ENCODE measurements at regions not wholly inside any gene's neighbourhood (a gene's known extent, or its start where the extent isn't known, plus 50 kb on each side); places are given as distances from the start of the nearest gene placed in this dataset.

GRCh38 chr9:91477106-91477505, 53.5 kb upstream of the NFIL3 start:
- no peak overlapping the region for H3K27ac ChIP-seq
- no peak overlapping the region for H3K4me3 ChIP-seq (ENCODE audit: low read depth in 1 of 2, low read length in 1 of 2)
- TF ChIP-seq CTCF (IDR thresholded peaks at IDR 0.05): no peak
- H3K4me1 ChIP-seq (ENCODE audit: control insufficient read depth in 1 of 2, insufficient read depth in 1 of 2, low read depth in 1 of 2, low read length in 1 of 2): no peaks in the 10 kb centered on the region
- H3K9me3 ChIP-seq: no peaks in the 10 kb centered on the region
- peaks cover 34% of the 10 kb centered on the region for H3K27me3 ChIP-seq
- H3K36me3 ChIP-seq: no peaks in the 10 kb centered on the region

- peaks cover 15% of the 10 kb centered on the region for H3K27me3 ChIP-seq
- H3K4me3 ChIP-seq (ENCODE audit: low read depth in 1 of 2, low read length in 1 of 2): no peak overlapping the region
- no peak overlapping the region for H3K27ac ChIP-seq
- TF ChIP-seq CTCF (IDR thresholded peaks at IDR 0.05): no peak
- H3K4me1 ChIP-seq (ENCODE audit: control insufficient read depth in 1 of 2, insufficient read depth in 1 of 2, low read depth in 1 of 2, low read length in 1 of 2): no peaks in the 10 kb centered on the region
- no peaks in the 10 kb centered on the region for H3K9me3 ChIP-seq
- no peaks in the 10 kb centered on the region for H3K36me3 ChIP-seq
Observed at GRCh38 chr9:91474656-91475055, 51.0 kb upstream of the NFIL3 start.

All from neutrophil (primary cell).